ENCODE measurements at regions not wholly inside any gene's neighbourhood (a gene's known extent, or its start where the extent isn't known, plus 50 kb on each side); places are given as distances from the start of the nearest gene placed in this dataset.

DNA sequence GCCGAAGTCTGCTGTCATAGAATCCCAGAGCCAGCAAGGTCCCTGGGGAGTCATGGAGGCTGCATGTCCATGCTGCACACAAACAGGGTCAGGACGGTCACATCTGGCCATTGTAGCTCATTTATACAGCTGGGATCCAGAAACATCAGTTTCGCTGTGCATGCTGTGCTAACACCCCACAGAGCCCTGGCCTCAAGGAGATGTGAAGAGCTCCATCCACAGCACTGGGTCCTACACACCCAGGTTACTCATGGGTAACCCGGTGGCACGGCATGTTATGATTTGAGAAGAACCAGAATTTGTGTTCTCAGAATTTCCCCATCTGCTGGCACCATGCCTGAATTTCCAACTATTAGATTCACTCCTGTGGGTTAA, 146.3 kb upstream of the ARHGAP20 start:
- intact Hi-C loops (cut with DNase I), result no loop called here
- DNase-seq, result no peak

DNA sequence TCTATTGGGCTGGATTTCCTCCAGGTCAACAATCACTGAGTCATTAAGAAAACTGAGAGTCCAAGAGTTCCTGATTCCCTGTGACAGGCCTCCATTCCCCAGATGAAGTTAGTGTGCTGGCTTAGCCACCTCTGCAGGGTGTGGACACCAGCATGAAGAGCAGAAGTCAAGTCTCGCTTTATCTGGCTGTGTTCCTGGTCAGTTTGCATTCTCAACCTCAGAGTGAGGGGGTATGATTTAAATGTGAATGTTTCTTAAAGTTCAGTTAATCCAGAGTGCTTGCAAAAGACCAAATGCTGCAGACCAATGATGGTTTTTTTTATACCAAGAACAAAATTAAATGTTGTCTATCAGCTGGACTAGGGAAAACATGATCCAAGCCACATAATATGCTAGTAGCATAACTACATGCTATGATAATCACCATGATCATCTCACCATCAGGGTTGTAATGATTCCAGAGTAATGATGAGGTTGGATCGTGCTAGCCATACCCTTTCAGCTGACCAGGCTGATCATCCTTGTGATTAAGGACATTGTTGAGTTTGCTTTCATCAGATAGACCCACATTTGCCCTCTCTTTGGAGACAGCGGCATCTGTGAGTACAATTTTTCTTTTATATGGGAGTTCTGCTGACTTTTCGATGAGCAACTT, 145.8 kb upstream of the ARHGAP20 start:
- peak in 1 of 4 donors; percentile 27 for ATAC-seq
- Histone ChIP-seq H3K9me3 (no peaks in the 10 kb centered on the region), H3K27ac (no peak overlapping the region), H3K36me3 (no peaks in the 10 kb centered on the region), H3K27me3 (no peaks in the 10 kb centered on the region), H3K4me3 (no peak overlapping the region), H3K4me1 (no peaks in the 10 kb centered on the region)
- no peak for DNase-seq
- intact Hi-C loops (cut with DNase I), result no loop called here
- TF ChIP-seq, protein P1, sequence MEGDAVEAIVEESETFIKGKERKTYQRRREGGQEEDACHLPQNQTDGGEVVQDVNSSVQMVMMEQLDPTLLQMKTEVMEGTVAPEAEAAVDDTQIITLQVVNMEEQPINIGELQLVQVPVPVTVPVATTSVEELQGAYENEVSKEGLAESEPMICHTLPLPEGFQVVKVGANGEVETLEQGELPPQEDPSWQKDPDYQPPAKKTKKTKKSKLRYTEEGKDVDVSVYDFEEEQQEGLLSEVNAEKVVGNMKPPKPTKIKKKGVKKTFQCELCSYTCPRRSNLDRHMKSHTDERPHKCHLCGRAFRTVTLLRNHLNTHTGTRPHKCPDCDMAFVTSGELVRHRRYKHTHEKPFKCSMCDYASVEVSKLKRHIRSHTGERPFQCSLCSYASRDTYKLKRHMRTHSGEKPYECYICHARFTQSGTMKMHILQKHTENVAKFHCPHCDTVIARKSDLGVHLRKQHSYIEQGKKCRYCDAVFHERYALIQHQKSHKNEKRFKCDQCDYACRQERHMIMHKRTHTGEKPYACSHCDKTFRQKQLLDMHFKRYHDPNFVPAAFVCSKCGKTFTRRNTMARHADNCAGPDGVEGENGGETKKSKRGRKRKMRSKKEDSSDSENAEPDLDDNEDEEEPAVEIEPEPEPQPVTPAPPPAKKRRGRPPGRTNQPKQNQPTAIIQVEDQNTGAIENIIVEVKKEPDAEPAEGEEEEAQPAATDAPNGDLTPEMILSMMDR (IDR thresholded peaks at IDR 0.05), result no peak
- TF ChIP-seq POLR2A (IDR thresholded peaks at IDR 0.05), result no peak
- 81% methylated on average over 3 of the region's 4 CpGs for WGBS (ENCODE audit: insufficient coverage, low coverage, low lambda C conversion rate, missing lambda C conversion rate)

More for the DNA sequence above, 146.3 kb upstream of the ARHGAP20 start:
- no peaks in the 10 kb centered on the region for H3K4me1 ChIP-seq
- H3K36me3 ChIP-seq, result no peaks in the 10 kb centered on the region
- H3K27me3 ChIP-seq, result no peaks in the 10 kb centered on the region
- no peaks in the 10 kb centered on the region for H3K9me3 ChIP-seq
- H3K27ac ChIP-seq, result no peak overlapping the region
- TF ChIP-seq, protein P1 (IDR thresholded peaks at IDR 0.05), result no peak
- no peak for TF ChIP-seq POLR2A (IDR thresholded peaks at IDR 0.05)
- 36% methylated on average over 3 of the region's 5 CpGs for WGBS (ENCODE audit: insufficient coverage, low coverage, low lambda C conversion rate, missing lambda C conversion rate)
- ATAC-seq, result no peak
- no peak overlapping the region for H3K4me3 ChIP-seq

DNA sequence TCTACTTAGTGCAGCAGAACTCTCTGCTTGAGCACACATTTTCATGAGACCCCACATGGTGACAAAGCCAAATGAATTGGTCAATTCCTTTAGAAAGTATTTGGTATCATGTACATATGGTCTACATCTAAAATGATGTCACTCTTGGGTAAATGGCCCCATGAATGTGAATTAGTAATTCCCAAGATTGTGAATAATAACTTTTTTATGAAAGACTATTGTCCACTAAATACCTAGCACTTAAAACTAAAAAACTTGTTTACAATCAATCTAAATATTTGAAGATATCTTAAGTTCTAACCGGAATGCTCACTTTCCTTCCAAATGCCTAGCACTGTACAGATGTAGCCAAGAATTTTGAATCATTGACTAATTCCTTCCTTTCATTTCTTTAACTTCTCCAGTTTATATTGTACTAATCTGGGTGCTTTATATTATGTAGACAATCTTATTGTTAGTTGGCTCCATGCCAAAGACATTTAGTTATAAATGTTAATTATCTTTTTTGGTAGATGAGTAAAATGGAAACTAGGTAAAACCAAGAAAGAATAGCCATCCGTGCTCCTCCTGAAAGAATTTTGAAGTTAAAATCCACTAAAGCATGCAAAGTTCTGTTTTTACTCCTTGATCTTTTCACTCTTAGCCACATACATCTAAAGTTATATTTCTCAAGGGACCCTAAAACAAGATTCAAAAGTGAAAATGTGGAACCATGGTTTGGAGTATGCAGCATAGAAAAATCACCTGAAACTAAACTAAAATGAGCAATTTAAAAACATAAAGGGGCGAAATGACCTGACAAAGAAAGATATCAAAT, 145.0 kb upstream of the ARHGAP20 start:
- no peaks in the 10 kb centered on the region for H3K36me3 ChIP-seq
- no peak for ATAC-seq
- no peak overlapping the region for H3K27ac ChIP-seq
- 69% methylated on average over 3 of the region's 3 CpGs for WGBS (ENCODE audit: insufficient coverage, low coverage, low lambda C conversion rate, missing lambda C conversion rate)
- no peak for DNase-seq
- H3K9me3 ChIP-seq, result no peaks in the 10 kb centered on the region
- H3K4me1 ChIP-seq, result no peaks in the 10 kb centered on the region
- intact Hi-C loops (cut with DNase I), result no loop called here
- no peak overlapping the region for H3K4me3 ChIP-seq
- H3K27me3 ChIP-seq, result no peaks in the 10 kb centered on the region
- no peak for TF ChIP-seq POLR2A (IDR thresholded peaks at IDR 0.05)

DNA sequence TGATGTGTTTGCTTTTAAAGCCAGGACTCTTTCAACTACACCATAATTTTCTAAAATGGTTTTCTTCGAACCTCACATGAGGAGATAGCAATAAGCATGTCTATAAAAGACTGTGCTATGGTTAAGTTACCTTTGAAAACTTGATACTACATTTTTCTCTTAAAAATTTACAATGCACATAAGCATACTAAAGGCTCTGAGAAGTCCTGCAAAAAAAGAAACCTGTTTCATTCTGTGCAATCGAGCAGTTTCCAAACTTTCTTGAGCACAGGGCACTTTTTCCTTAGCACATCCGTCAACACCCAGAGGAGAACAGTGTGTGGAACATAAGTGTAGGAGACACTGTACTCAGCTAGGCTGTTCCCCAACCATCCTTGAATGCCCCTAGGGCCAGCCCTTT, 144.1 kb upstream of the ARHGAP20 start:
- no peak for DNase-seq
- no peak for TF ChIP-seq POLR2A (IDR thresholded peaks at IDR 0.05)
- TF ChIP-seq, protein P1 (IDR thresholded peaks at IDR 0.05), result no peak
- H3K4me3 ChIP-seq, result no peak overlapping the region
- no peaks in the 10 kb centered on the region for H3K36me3 ChIP-seq
- no peak for ATAC-seq
- no peak overlapping the region for H3K27ac ChIP-seq
- no peaks in the 10 kb centered on the region for H3K4me1 ChIP-seq
- intact Hi-C loops (cut with DNase I), result no loop called here
- no peaks in the 10 kb centered on the region for H3K9me3 ChIP-seq
- no peaks in the 10 kb centered on the region for H3K27me3 ChIP-seq
- WGBS (ENCODE audit: insufficient coverage, low coverage, low lambda C conversion rate, missing lambda C conversion rate), result 68% methylated on average over 3 of the region's 3 CpGs

DNA sequence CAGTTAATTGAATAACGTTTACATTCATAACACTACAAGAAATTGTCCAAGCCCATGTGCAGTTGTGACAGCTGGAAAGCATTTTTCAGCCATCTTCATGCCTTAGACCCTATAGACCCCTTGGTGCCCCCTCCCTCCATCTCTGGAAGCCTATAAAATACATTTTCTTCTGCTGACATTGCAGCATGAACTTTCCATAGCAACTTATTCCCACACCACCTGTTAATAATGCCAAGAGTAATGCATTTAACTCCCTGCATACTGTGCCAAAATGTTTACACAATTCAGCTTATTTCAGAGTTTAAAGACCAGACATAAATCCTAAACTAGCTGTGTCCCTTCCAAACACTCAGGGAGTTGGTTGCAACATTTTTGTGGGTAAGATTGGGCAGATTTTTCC, 143.0 kb upstream of the ARHGAP20 start:
- intact Hi-C loops (cut with DNase I), result no loop called here
- DNase-seq, result no peak
- H3K27ac ChIP-seq, result no peak overlapping the region

More for the DNA sequence above, 143.0 kb upstream of the ARHGAP20 start:
- Histone ChIP-seq H3K9me3 (no peaks in the 10 kb centered on the region), H3K4me1 (no peaks in the 10 kb centered on the region), H3K4me3 (no peak overlapping the region), H3K36me3 (no peaks in the 10 kb centered on the region), H3K27me3 (no peaks in the 10 kb centered on the region)
- 22% methylated on average over 1 of the region's 1 CpG for WGBS (ENCODE audit: insufficient coverage, low coverage, low lambda C conversion rate, missing lambda C conversion rate)
- TF ChIP-seq, protein P1 (IDR thresholded peaks at IDR 0.05), result no peak
- TF ChIP-seq POLR2A (IDR thresholded peaks at IDR 0.05), result no peak
- ATAC-seq, result no peak
